ENCODE measurements at regions not wholly inside any gene's neighbourhood (a gene's known extent, or its start where the extent isn't known, plus 50 kb on each side); places are given as distances from the start of the nearest gene placed in this dataset.

GRCh38 chr1:29812408-29813135 is 576.2 kb downstream of the PTPRU start:
- no peak overlapping the region for H3K4me3 ChIP-seq (ENCODE audit: low read depth, low read length)
- DNase-seq (ENCODE audit: low read depth): no peak
- TF ChIP-seq CTCF (conservative IDR thresholded peaks at IDR 0.05; ENCODE audit: low read depth, low read length): no peak

GRCh38 chr1:29811727-29812407 is 575.5 kb downstream of the PTPRU start:
- TF ChIP-seq CTCF (conservative IDR thresholded peaks at IDR 0.05; ENCODE audit: low read depth, low read length): no peak
- no peak overlapping the region for H3K4me3 ChIP-seq (ENCODE audit: low read depth, low read length)
- DNase-seq (ENCODE audit: low read depth): no peak

GRCh38 chr1:29811247-29811646 is 574.9 kb downstream of the PTPRU start:
- no peak overlapping the region for H3K4me3 ChIP-seq (ENCODE audit: low read depth, low read length)
- DNase-seq (ENCODE audit: low read depth): no peak
- no peak for TF ChIP-seq CTCF (conservative IDR thresholded peaks at IDR 0.05; ENCODE audit: low read depth, low read length)

- DNase-seq (ENCODE audit: low read depth): no peak
- TF ChIP-seq CTCF (conservative IDR thresholded peaks at IDR 0.05; ENCODE audit: low read depth, low read length): no peak
- H3K4me3 ChIP-seq (ENCODE audit: low read depth, low read length): no peak overlapping the region
Observed at GRCh38 chr1:29810121-29811120, 574.1 kb downstream of the PTPRU start.

- no peak overlapping the region for H3K4me3 ChIP-seq (ENCODE audit: low read depth, low read length)
- no peak for DNase-seq (ENCODE audit: low read depth)
- TF ChIP-seq CTCF (conservative IDR thresholded peaks at IDR 0.05; ENCODE audit: low read depth, low read length): no peak
Observed at GRCh38 chr1:29809446-29810120, 573.3 kb downstream of the PTPRU start.

Measured in epithelial cell of proximal tubule (primary cell).